ENCODE measurements at regions not wholly inside any gene's neighbourhood (a gene's known extent, or its start where the extent isn't known, plus 50 kb on each side); places are given as distances from the start of the nearest gene placed in this dataset.
"Not testable (repeated sequence)": the region's sequence is repeated elsewhere in the genome, so short reads cannot be mapped to it uniquely, and the experiment has no call there.

DNA sequence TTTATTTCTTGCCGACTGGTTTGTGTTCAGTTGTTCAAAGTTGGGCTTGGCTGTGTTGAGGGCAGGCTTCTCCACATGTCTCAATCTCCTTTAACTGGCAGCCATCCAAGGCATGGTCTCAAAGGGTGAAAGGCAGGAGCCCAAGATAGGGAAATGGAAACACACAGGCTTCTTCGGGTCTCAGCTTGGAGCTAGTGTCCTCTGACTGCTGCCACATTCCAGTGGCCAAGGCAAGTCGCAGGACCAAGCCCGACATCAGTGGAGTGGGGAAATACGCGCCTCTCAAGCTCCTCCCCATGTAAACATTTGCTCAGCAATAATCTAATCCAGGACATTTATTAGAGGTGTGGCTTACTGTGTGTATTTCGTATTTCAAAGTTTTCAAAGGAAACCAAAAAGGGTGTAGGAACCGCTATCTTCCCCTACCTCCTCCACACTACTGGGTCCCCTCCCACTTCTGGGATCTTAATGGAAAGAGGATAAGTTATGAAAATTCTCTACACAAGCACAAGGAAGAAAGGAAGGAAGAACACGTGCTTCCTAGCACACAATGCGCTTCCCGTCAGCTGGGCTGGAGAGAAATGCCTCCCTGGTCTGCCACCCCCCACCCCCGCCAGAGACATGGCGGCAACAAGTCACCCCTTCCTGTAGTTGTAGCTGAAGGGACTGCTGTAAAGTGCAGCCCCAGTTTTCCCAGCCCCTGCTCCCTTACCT, 181.7 kb downstream of the FAM43A start:
- no peak for DNase-seq (ENCODE audit: low spot score)

DNA sequence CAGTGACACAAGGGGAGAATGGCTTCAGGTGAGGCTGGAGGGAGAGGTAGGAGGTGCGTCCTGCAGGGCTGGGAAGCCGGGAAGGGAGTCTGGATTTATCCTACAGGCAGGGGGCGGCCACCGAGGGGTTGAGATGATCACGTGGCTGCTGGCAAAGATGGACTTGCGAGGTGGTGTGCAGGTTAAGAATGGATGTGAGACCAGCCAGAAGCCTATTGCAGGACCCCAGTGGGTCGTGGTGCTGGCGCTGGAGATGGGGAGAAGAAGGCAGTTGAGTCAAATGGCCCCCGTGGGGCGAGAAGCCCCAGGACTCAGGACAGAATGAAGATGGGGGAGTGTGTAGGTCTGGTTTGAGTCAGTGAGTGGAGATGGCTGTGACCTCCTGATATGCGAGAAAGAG, 183.1 kb downstream of the FAM43A start:
- DNase-seq (ENCODE audit: low spot score): no peak

DNA sequence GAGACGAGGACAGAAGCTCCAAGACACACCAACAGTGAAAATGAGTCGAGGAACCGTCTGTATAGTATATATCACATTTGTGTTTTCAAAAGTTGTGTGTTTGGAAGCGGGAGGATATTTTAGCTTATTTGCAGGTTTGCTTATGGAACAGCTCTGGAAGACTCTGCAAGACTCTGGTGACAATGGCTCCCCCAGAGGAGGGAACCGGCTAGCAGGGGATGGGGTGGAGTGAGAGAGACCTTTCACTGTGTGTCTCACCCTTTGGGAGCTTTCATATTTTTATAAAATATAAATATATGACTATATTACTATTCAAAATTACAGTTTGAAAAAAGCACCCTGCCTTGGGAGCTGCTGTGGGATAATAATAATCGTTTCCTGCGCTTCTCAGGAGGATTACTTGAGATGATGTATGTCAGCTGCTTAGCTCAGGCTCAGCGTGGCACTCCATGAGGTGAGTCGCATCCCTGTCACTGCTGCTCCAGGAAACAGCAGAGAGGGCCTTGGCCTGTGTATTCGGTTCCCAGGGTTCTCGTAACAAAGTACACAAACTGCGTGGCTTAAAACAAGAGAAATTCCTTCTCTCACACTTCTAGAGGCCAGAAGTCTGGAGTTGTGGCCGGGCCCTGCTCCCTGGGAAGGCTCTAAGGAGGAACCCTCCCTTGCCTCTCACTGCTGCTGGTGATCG, 183.9 kb downstream of the FAM43A start:
- no peak for DNase-seq (ENCODE audit: low spot score)

DNA sequence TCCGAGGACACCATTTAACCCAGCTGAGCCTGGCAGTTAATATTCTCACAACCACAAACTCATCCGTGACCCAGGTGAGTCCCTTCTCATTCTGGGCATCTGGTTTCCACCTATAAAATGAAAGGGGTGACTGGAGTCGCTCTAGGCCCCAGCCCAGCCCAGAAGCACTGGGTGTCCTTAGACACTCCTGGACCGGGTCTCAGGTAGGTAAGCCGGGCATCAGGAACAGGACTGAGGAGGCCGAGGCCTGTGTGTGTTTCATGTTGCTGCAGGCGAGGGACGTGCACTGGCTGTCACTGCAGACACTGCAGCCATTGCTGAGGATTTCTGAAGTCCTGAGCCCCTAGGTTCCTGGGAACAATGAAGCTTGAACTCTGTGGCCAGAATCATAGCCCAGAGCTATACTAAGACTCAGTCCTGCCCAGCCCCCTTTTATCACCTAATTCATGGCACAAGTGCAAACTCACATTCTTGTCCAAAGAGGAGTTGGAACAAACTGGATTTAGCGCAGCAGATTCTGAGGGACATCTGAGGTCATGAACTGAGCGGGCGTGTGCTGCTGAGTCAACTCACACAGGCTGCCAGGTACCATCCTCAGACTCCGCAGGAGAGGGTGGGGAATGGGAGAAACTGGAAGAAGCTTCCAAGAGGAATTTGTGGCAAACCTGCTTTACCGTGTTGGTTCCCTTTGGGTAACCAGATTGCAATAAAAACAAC, 184.9 kb downstream of the FAM43A start:
- DNase-seq (ENCODE audit: low spot score): no peak

DNA sequence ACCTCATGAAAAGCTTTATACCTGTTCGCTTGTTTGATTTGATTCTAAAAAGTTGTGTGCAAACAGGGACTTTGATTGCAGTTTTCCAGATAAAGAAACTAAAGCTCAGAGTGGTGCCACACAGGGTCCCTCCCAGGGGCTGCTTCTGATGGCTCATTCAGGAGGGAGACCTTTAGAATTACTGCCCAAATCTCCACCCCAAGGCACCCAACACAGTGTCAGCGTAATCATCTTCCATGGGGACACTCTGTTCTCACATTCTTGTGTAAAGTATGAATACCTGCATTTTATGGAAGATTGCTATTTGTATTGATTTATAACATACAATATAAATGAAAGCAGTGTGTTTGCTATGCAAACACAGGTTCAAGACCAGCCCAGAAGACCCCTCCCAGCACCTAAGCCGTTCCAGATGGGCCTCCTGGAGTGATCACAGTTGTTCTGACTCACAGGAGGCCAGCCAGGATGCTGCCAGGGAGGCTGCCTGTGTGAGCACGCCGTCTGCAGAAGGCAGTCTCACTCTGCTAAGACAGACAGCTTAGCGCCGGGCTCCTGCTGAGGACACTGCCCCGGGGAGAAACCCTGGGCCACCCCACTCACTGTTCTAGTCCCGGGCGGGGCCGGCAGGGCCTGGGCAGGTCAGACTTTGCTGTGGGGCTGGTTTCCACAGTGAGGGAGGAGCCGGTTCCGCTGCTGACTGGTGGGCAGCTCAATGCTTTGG, 185.6 kb downstream of the FAM43A start:
- DNase-seq (ENCODE audit: low spot score): no peak

DNA sequence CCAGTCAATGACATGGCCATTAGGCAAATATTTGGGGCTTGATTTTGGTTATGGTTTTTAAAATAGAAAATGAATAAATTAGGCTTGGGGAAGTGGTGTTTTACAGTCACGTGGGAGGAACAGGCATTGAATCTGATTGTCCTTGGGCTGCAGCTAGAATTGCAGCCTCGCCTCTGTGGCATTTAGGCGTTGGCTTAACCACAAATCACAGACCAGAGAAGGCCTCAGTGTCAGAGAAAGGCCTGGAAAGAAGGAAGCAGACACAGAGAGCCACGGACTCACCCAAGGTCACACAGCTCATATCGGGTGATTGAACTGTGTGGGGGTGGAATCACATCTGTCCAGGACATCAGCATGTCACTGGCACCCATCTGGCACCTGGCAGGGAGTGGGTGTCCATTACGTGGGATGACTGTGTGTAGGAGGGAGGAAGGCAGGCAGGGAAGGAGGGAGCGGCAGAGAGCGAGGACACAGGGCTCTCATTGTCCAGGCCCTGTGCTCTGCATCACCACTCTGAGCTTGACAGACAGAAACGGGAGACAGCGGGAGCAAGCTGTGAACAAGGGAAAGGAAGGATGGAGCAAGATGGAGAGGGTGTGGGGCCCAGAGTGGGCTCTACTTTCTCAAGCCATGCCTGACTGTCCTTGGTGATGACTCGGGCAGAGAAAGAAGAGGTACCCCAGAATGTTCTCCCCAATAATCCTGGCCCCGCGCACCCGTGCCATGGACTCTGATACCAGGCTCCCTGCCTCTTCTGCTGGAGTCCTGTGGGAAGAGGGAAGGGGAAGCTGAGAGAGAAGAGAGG, 186.4 kb downstream of the FAM43A start:
- DNase-seq (ENCODE audit: low spot score): no peak

DNA sequence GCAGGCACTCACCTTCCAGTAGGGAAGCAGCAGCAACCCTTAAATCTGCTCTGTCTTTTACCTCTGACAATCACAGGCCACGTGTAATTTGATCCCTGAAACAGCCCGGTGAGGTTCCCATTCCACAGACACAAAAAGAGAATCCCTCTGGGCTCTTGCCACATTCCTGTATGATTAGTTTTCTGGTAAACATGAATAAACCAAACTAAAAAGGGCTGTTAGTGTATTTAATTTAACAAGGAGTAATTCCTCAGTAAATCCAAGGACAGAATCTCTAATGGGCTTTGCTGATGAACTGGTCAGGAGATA, 186.9 kb downstream of the FAM43A start:
- no peak for DNase-seq (ENCODE audit: low spot score)

DNA sequence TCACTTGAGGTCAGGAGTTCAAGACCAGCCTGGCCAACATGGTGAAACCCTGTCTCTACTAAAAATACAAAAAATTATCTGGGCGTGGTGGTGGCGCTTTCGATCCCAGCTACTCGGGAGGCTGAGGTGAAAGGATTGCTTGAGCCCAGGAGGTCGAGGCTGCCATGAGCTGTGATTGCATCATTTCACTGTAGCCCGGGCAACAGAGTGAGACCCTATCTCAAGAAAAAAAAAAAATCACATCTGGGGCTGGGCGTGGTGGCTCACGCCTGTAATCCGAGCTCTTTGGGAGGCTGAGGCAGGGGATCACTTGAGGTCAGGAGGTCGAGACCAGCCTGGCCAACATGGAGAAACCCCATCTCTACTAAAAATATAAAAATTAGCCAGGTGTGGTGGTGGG, 187.8 kb downstream of the FAM43A start:
- not testable (repeated sequence) for DNase-seq (ENCODE audit: low spot score)

DNA sequence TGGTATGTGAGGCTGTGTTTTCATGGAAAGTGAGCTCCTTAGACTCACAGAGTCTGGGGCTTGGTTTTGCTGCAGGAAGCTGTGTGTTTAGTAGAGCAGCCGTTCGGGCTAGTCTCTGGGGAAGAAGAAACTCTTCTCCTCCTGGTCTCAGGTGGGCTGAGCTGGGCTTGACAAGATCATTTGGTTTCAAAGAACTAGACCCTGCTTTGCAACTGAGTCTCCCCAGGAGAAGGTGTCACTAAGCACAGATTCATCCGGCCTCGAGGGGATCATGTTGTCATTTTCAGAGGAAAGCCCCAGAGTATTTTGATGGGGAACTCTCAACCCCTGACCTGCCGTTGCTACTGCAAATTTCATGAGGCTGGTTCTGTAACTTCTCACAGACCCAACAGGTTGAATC, 188.5 kb downstream of the FAM43A start:
- no peak for DNase-seq (ENCODE audit: low spot score)

DNA sequence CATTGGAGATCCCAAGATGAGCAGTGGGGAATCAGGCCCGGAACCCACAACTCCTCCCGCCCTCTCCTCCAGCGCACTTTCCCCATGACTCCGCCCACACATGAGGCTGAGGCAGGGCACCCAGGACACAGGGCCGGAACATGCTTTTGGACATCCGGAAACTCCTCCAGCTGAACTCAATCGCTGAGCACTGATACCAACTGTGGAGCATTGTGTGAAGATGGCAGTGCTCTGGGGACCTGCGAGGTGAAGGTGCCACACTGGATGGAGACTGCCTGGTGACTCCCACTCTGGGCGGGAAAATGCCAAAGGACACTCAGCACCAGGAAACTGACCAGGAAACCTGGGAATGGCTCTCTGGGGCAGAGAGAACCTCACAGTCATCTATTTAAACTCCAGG, 189.1 kb downstream of the FAM43A start:
- no peak for DNase-seq (ENCODE audit: low spot score)

DNA sequence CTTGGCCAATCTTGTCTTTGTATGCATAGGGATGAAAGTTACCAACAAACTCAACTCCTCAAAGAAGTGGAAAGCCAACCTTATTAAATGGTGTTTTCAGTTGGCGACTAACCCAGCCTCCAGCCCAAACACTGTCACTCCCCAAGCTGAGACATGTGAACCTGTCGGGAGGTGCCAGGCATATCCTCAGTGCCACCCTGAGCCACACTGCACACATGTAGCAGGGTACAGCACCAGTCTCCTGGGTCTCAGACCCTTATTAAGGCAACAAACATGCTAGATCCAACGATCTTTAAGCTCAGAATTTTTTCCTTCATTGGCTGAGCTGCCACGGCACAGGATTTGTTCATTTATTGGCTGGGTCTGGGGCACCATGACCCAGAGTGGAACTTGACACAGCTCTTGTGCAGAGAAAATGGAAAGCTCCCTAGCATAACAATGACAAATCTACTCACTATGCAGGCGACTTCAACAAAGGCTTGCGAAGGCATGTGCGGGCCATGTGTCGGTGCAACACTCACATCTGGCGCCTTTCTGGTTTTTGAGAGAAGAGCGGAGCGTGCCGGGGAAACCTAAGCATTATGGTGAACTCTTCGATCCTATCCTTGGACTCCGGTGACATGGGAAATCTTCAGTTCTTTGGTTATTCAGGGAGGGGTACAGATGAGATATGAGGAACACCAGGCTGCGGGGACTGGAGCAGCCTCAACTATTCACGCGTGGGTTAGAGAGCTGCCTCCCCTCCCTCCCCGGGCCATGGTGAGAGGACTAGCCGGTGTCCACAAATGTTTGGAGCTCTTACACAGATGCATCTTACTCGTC, 190.1 kb downstream of the FAM43A start:
- no peak for DNase-seq (ENCODE audit: low spot score)

DNA sequence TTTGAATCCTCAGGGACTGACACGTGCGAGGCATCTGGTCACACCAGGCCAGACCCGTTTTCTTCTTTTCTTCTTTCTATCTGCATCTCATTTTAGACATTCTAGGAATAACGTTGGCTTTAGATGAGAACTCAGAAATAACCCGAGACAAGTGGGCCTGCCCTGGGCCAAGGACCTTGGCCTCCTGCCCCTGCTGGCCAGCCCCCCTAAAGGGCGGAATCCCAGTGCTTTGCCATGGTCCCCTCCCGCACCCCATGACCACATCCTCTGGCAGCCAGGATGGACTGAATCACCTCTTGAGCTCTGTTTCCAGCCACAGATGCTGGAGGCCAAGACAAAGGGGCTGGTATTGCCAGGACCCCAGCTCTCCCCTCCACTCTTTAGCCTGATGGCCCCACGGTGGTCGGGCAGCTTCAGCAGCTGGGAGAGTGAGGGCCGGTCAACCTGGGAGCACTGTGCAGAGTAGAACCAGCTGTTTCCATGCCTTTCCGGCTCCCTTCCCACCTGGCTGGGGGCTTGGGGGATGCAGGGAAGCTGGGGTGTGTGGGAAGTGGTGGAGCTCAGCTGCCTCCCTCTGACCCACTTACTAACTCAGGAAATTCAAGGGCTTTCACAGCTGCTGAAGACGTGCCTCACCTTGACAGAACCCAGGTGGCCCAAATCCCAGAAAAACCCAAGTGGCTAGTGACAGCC, 190.9 kb downstream of the FAM43A start:
- DNase-seq (ENCODE audit: low spot score): no peak

DNA sequence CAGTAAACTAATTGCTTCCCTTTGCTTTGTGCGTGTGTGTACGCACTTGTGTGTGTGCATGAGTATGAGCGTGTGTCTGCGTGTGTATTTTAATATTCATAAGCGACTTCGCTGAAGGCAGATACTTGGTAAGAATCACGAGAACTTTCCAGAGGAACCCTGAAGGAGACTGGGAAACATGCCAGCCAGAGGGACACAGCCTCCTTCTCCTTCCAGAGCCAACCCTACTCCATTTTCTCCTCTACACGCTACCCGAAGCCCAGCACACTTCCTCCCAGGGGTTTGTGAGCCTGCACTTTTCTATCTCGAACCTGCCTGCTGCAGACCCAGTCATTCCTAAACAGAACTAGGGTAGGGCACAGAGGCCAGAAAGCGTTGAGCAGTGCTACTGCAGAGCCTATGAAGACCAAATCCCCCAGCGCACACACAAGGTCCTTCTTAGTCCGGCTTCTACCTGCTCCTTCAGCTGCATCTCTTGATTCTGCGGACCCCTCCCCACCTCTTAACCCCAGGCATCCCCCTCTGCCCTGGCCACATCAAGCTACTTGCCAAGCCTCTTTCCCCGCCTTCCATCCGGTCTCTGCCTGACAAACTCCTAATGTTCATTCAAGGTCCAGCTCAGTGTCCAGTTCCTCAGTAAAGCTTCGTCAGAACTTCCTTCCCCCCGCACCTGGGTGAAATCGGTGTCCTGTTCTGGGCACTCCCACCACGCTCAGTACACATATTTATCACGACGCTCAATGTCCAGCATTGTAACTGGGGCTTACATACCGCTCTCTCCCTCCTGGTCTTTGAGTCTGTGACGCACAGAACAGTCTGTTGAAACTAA, 191.8 kb downstream of the FAM43A start:
- DNase-seq (ENCODE audit: low spot score): no peak

DNA sequence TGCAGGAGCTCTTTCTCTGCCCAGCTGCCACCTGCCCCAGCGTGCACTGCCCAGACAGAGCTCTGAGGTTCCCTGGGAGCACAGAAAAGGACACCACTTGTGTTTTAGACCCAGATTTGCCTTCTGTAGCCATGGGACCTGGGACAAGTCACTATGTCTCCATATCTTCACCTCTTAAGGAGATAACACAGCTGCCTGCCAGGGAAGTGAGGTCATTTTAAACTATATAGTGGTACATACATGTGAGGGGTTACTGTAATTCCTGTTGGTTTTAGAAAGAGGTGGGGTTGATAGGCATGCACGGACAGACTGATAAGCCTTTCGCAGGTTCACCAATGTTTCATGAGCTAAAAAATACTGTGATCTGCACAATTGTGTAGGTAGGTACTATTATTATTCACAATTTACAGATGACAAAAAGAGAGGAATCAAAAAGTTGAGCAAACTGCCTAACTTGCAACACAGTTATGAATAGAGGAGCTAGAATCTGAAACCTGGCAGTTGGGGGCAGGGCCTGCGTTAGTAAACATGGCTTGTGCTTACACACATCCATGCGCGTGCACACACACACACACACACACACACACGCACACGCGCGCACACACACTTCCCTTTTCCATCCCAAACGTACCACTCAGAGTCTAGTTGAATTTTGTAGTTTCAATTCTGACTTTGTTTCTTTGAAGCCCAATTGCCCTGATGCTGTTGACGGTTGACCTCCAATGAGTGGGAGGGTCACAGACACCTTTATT, 193.6 kb downstream of the FAM43A start:
- no peak for DNase-seq (ENCODE audit: low spot score)

DNA sequence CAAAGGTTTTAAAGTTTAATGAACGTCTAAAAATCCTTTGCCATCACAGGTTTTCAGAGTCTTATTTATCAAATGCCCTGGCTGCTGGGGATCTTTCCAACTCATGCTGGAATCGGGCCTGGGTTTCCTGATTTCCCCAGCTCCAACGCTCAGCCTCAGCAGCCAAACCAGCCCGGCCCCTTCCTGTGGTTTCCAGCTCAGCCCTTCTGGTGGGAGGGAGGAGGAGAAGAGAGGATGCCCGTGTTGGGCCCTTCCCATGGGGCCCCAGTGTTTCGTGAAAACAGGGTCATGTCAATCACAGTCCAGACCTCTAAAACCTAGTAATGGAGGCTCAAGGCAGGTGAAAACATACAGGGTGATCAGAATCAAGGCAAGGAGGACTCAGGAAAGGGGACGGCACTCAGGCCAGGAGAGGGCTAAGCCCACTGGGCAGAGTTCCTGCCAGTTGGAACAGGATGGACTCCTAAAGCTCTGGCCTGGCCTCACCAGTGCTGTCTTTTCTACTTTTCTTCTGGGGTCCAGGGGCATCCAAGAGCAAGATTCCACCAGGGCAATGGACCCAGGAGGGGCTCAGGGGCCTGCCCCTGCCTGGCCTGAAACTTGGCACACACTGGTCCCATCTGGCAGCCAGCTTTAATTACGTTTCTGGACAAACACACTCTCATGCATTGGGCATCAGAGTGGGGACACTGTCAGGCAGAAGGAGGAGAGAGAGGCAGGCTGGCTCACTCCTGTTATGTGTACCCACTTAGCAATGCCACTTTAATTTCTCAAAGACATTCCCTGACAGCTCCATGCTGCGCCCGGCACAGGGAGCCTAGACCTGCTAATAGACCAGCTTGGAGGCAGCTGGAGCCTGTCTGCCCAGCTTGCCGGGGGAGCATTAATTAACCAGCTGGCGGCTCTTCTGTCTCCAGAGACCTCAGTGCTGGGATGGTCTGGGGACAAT, 194.6 kb downstream of the FAM43A start:
- DNase-seq (ENCODE audit: low spot score): no peak

DNA sequence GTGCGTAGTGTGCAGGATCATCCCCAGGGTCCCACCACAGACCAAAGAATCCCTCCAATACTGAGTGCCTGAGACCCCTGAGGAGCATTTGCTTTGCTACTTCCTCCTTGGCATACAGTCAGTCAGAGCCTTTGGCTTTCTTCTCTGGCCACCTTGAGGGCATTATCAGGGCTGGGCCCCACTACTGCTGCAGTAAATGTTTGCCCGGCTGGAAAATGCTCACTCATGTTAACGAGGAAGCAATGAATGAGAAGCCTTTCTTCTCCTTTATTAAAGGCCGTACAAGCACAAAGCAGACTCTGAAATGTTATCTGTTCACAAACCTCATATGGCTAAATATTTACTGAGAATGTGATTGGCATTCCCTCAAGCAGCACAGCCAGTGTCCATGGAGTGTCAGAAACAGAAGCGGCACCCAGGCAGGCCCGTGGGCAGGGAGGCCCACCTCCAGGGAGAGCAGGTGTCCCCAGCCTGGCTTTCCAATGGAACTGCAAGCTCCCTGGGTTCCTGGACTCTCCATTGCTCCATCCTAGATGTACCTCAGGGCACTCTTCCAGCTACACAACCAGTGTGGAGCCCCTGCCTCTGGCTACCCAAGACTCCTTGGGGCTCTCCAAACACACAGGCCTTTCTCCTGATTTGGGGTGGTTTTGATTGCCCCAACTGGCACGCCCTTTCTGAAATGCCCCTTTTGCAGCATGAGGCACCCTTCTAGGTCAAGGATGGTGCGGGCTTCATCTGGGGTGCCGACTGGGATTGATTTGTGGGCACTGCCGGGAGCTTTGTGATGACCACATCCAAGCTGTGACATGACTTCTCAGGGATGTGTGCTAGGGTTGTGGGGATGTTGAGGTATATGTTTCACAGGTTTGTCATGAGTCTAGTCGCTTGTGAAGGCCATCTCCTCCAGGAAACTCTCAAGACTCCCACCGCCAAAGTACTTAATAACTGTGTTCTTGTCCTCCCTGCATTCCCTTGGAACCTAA, 195.6 kb downstream of the FAM43A start:
- no peak for DNase-seq (ENCODE audit: low spot score)

All from hematopoietic multipotent progenitor cell treated with erythropoietin and hydrocortisone succinate and interleukin-3 and kit ligand, for 17 days (in vitro differentiated cells).